Mammary epithelial cell (primary cell): ENCODE measurements at regions not wholly inside any gene's neighbourhood (a gene's known extent, or its start where the extent isn't known, plus 50 kb on each side); places are given as distances from the start of the nearest gene placed in this dataset.

ENCODE experiments used
- CTCF ChIP-seq, 2 donors: IDR thresholded peaks in 1 of 2; conservative IDR thresholded peaks in 1 of 2; 2 replicates each; pipeline ENCODE4 v1.5.1; 2011 to 2012; ENCODE audit warnings: inconsistent platforms in 2 of 2, low read length in 2 of 2, mild to moderate bottlenecking in 2 of 2, control low read depth in 1 of 2, low read depth in 1 of 2; ENCODE audit not compliant: insufficient read depth in 1 of 2; ENCODE audit errors: extremely low read depth in 1 of 2
- EZH2 ChIP-seq: IDR thresholded peaks from 2 replicates; pipeline ENCODE4 v1.6.1; 2012; ENCODE audit warnings: low read length, inconsistent platforms, borderline replicate concordance

- TF ChIP-seq CTCF (conservative IDR thresholded peaks at IDR 0.05 in 1 of 2, IDR thresholded peaks at IDR 0.05 in 1 of 2; ENCODE audit: extremely low read depth in 1 of 2, insufficient read depth in 1 of 2, low read depth in 1 of 2, low read length in 2 of 2) = no peak
- no peak for TF ChIP-seq EZH2
Measured at GRCh38 chr13:62057286-62057685, 641.6 kb upstream of the PCDH20 start.
